SU-DHL-6 (cell line): ENCODE measurements at regions not wholly inside any gene's neighbourhood (a gene's known extent, or its start where the extent isn't known, plus 50 kb on each side); places are given as distances from the start of the nearest gene placed in this dataset.

ENCODE experiments used
- CTCF ChIP-seq: fragments of 200-600 bp; sonication (generic); IDR thresholded peaks from one replicate; pipeline ENCODE4 v1.5.1; 2017; ENCODE audit warnings: antibody characterized with exemption, mild to moderate bottlenecking, low read length, moderate library complexity; ENCODE audit not compliant: insufficient read depth, poor library complexity, severe bottlenecking
- EZH2phosphoT487 ChIP-seq: fragments of 200-600 bp; sonication (generic), shearing (Covaris generic); conservative IDR thresholded peaks from 2 replicates; pipeline ENCODE4 v1.6.1; 2018; ENCODE audit warnings: mild to moderate bottlenecking, antibody characterized with exemption, low read length, moderate library complexity, mixed read lengths

DNA sequence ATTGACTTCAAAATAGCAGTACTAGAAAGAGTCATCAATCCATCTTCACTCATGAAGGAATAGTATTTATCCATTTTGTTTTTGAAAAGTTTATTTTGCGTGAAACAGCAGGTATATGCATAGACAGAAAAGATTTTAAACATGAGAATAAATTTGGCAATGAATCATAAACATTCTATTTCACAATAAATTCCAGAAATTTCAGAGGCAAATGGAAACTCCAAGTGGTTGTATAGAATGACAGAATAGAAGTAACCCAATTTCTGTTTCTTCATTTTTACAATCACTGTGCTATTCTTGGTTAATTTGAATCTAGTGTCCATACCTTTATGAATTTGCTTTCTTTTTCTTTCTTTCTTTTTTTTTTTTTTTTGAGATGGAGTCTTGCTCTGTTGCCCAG is 173.0 kb upstream of the ECI2 start:
- TF ChIP-seq CTCF (no peak), EZH2phosphoT487 (no peak)
